SIG-M5 treated with dmso at 0.1 percent for 504 hours (cell line): ENCODE measurements at regions not wholly inside any gene's neighbourhood (a gene's known extent, or its start where the extent isn't known, plus 50 kb on each side); places are given as distances from the start of the nearest gene placed in this dataset.

Experiments used
- DNase-seq: peaks from one replicate; lab custom pipeline; 2025; ENCODE audit not compliant: unreplicated experiment; lab: John Stamatoyannopoulos, UW

DNA sequence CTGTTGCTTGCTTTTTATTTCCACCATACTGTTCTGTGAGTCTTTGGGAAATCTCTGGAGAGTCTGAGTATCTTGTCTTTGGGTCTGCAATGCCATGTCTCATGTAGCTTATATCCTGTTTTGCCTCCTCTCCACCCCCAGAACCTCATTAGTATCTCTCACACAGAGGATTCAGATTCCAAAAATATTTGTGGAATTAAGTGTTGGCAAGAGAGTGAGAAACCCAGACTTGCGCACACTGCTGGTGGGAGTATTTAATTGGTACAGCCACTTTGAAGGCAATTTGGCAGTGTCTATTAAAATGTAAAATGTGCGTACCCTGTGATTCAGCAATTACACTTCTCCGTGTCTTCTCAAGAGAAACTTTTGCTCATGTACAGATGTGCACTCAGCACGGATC, 68.6 kb downstream of the ZNF621 start:
- no peak for DNase-seq

- DNase-seq, result no peak
Observed at GRCh38 chr3:40597441-40597840, 72.7 kb downstream of the ZNF621 start.

DNA sequence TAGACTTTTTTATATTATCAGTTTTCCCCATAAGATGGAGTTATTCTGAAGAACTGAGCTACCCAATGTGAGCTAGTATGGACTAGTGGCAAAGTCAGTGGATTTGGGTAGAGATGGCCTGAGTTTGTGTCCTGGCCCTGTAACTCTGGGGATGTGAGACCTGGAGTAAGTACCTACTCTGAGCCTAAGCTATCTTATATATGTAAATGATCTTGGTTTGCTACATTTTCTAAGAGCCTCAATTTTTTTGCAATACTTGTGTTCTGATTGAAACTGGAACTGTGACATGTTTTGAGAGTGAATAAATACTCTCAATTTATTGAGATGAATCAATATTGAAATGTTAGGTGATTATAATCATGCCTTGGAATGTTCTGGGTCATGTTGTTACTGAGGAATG, 73.6 kb downstream of the ZNF621 start:
- no peak for DNase-seq

- no peak for DNase-seq
Observed at GRCh38 chr3:40598962-40599361, 74.2 kb downstream of the ZNF621 start.

GRCh38 chr3:40602778-40603385, 78.1 kb downstream of the ZNF621 start:
- DNase-seq, result no peak

DNA sequence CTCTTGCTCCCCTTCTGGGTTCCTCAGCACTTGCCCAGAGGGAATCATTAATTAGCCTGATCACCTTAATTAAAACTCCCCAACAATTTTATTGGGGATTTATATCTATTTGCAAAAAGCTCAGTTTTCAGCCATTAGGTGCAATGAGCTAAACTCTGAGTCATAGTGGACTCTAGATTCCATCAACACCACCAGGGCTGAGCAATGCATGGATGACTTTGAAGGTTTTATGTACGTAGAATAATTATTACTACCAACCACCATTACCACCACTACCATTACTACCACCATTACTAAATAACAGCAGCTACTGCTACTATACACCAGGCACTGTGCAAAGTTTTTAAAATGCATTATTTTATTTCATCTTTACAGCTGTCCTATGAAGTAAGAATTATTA, 81.2 kb downstream of the ZNF621 start:
- DNase-seq, result no peak

DNA sequence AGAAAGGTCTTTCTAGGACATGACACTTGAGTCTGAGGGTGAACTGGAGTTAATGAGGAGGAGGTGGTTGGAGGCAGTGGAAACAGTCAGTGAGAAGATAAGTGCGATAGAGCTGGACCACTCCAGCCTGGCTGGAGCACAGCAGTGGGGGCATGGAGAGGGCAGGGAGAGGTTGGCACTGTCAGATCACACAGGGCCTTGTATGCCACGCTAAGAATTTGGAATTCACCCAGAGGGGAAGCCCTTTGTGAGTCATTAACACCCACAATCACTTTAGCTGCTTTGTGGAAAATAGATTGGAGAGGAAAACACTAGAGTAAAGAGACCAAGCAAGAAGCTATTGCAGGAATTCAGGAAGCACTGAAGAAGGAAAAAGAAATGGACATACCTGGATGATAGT, 83.3 kb downstream of the ZNF621 start:
- DNase-seq, result no peak

DNA sequence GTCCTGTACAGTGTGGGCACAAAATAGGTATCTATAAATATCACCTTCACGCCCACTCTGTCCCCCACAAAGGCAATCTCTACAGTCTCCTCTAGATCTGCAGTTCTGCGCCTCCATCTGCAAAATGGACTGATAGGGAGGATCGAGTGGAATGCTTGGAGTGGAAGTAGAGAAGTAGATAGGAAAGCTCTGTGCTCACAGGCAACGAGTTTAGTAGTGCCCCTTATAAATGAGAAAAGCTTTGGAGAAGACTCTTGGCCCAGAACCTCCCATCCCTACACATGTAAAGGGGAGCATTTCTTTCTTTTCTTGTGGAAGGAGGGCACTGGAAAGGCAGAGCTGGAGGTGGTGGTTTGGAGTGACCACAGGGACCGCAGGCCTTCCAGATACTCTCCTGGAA, 88.5 kb downstream of the ZNF621 start:
- no peak for DNase-seq

- no peak for DNase-seq
Observed at GRCh38 chr3:40615110-40615915, 90.6 kb downstream of the ZNF621 start.

DNA sequence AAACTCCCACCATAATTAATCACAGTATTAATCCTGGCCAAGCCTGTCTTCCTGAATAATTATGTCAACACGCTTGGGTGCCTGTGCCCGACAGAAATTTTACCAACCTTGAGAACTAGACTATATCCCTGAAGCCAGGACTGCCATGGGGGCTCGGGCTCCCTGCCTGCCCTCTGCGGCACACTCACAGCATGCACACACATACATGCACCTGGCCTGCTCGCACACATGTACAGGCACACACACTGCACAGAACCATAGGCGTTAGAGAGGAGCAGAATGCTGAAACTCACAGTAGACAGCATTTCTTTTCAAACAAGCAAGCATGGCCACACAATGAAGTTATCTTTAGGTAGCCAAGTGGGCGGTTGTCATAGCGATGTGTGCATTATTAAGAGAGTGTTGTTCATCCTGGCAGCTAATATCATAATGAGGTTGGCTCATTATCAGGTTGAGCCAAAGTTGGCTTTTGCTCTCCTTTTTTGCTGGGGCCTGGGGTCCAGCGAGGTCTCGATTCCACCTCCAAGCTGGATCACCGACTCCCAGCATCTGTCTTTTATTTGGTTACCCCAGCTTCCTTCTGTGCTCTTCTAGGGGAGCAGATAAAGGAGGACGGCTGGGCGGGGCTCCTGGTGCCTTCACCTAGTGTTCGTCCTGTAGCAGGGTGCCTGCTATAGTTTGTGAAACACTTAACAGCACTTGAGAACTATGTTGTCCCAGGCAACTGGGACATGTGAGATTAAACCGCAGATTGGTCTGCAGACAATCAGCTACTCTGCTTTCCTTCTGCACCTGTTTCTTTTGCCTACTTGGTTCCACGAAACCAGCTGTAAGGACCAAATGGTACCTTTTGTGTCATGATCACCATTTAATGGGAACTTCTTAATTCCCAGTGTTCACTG, 91.4 kb downstream of the ZNF621 start:
- no peak for DNase-seq

- no peak for DNase-seq
Observed at GRCh38 chr3:40617084-40617483, 92.3 kb downstream of the ZNF621 start.

DNA sequence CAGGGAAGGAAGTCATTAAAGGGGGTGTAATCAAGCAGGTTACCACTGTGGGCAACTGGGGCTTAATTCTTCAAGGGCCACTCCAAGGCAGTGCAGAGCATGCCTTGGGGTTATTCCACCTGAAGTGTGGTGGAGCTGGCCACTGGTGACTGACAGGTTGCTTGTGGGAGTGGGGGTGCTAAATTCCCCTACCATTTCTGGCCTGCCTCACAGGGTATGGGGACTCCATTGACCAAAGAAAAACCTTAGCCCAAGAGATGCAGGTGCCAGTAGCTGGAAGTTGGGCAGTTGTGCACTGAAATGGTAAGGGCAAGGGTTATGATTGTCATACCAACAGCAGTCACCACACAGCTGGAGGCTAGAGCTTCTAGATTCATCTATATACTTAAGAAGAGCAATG, 93.4 kb downstream of the ZNF621 start:
- DNase-seq, result no peak

- DNase-seq, result no peak
Observed at GRCh38 chr3:40620151-40620550, 95.4 kb downstream of the ZNF621 start.

- no peak for DNase-seq
Observed at GRCh38 chr3:40621252-40621651, 96.5 kb downstream of the ZNF621 start.

DNA sequence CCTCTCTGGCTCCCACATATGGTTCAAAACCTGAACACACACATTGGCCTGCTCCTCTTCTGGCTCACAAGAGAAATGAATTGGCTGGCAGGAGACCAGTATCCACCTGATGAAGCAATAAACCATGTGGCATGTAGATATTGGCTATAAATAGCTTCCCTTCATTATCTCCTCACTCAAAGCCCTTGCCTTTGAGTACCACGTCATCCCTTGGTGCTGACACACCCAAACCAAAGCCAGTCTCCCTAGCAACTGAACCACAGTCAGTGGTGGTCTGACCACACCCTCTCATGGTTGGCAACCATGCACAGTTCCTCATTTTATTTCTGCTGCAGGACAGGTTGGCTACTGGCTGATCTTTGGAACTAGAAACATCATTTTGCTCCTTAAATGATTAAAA, 98.8 kb downstream of the ZNF621 start:
- peak; percentile 92 for DNase-seq

DNA sequence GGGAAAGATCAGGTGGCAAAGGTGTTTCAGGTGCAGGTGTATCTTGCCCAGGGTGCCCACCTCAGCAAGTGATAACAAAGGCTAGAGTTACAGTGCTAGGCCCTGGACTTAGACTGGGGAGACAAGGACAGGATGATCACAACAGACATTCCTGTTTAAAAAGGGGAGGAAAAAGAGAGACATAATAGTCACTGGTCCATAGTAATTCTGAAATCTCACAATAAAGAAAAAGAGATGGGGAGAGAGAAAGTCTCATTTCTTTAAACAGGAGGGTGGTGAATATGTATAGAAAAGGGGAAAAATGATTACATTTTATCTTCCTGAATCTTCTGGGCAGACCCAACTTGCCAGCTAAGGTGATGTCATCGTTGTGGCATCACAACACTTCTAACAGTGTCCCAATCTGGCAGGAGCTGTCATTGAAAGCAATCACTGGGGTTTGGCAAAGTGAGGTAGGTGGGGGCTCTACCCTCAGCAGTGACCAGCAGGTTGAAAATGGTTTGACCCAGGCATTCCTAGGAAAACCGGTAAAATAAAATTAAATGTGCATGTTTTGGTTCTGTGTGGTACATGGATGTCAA, 99.5 kb downstream of the ZNF621 start:
- DNase-seq, result no peak

GRCh38 chr3:40627095-40627494, 102.3 kb downstream of the ZNF621 start:
- no peak for DNase-seq

DNA sequence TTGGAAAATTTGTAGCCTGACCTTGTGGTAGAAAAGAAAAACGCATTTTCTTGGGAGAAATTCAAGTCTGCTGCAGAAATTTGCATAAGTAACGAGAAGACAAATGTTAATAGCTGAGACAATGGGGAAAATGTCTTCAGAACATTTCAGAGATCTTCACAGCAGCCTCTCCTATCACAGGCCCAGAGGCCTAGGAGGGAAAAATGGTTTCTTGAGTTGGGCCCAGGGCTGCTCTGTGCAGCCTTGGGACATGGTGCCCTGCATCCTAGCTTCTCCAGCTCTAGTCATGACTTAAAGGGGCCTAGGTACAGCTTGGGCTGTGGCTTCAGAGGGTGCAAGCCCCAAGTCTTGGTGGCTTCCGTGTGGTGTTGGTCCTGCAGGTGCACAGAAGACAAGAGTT, 104.2 kb downstream of the ZNF621 start:
- DNase-seq, result no peak

DNA sequence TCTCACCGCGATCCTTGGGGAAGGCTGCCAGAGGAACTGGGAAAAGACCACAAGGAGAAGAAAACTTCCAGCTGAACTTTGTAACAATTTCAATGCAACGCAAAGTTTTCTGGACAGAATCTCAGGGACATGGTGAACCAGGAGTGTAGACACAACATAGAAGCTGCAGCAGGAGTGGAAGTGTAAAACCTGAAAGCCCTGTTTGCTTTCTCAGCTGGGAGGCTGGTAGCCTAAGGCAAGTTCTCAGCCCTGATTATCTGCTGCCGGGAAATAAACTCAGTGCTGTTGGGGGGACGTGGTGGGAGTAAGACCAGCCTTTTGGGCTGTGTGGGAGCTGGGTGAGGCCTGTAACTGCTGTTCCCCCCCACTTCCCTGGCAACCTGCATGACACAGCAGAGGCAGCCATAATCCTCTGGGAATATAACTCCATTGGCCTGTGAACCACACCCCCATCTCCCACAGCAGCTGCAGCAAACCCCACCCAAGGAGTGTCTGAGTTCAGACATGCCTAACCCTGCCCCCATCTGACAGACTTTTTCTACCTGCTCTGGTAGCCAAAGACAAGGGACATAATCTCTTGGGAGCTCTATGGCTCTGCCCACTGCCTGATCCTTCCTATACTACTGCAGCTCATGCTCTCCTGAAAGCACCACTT, 106.7 kb downstream of the ZNF621 start:
- DNase-seq, result peak; percentile 13

DNA sequence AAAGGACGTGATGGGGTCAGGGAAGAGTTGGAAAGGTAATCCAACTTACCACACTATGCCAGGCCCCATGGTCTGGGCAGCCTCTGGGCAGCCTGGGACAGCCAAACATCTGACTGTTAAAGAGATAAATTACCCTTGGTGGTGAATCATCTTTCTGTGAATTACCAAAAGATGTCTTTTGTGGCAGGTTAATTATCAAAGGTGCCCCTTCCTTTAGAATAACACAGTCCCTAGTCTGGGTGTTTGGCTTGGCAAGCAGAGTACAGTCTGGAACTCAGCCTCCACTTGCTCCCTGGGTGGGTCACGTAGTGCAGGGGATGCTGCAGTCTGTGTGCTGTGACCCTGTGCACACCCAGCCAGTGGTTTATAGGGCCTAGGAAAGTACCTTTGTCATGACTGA, 113.1 kb downstream of the ZNF621 start:
- no peak for DNase-seq

DNA sequence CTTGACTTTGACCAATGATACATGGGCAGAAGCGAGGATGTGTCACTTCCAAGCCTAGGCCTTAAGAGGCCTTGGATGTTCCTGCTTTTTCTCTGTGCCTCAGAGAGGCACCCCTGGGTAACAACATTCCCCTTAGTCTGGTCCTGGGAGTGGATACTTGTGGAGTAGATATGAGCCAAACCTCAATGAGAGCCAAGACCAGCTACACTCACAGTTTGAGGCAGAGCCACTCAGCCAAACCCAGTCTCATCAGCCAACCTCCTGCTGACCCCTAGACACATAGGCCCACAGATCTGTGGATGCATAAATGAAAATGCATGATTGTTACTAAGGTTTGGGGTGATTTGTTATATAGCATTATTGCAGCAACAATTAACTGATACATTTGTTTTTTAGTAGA, 114.2 kb downstream of the ZNF621 start:
- no peak for DNase-seq
